ENCODE measurements at regions not wholly inside any gene's neighbourhood (a gene's known extent, or its start where the extent isn't known, plus 50 kb on each side); places are given as distances from the start of the nearest gene placed in this dataset.

- Histone ChIP-seq H3K4me3 (ENCODE audit: low read depth, low read length) (no peak overlapping the region), H3K27me3 (replicated peaks) (no peaks in the 10 kb centered on the region), H3K27ac (no peak overlapping the region), H3K36me3 (replicated peaks) (no peaks in the 10 kb centered on the region)
- TF ChIP-seq CTCF (IDR thresholded peaks at IDR 0.05; ENCODE audit: low read depth, low read length, missing control alignments), result no peak
- DNase-seq, result no peak
- in situ Hi-C loops (cut with HindIII; ENCODE audit: low pct_ligation_motif_present, low sequenced_read_pairs), result no loop called here
Observed at GRCh38 chr11:60592601-60593000, 77.4 kb downstream of the MS4A13 start.

- no peaks in the 10 kb centered on the region for H3K36me3 ChIP-seq (replicated peaks)
- H3K4me3 ChIP-seq (ENCODE audit: low read depth, low read length), result no peak overlapping the region
- no peaks in the 10 kb centered on the region for H3K27me3 ChIP-seq (replicated peaks)
- DNase-seq, result no peak
- TF ChIP-seq CTCF (IDR thresholded peaks at IDR 0.05; ENCODE audit: low read depth, low read length, missing control alignments), result no peak
- no peak overlapping the region for H3K27ac ChIP-seq
- in situ Hi-C loops (cut with HindIII; ENCODE audit: low pct_ligation_motif_present, low sequenced_read_pairs), result no loop called here
Observed at GRCh38 chr11:60594998-60595642, 79.9 kb downstream of the MS4A13 start.

GRCh38 chr11:60607483-60607882 lies 91.9 kb upstream of the MS4A8 start:
- in situ Hi-C loops (cut with HindIII; ENCODE audit: low pct_ligation_motif_present, low sequenced_read_pairs), result no loop called here
- no peak overlapping the region for H3K4me3 ChIP-seq (ENCODE audit: low read depth, low read length)

DNA sequence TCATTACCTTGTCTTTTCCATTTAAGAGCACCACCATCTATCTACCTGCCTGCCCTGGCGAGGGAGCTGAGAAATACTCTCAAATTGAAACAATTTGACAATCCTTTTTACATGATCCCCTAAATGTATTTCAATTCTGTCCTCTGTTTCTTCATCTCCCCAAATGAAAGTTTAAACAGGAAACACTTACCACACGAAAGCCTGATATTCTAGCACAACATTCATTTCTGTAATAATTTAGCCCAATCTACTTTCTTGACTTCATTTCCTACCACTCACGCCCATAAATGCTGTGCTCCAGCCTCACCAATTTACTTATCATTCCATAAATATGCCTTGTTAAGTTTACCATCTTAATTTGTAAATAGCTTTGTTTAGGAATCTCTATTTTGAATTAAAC lies 89.8 kb upstream of the MS4A8 start:
- in situ Hi-C loops (cut with HindIII; ENCODE audit: low pct_ligation_motif_present, low sequenced_read_pairs), result no loop called here
- H3K36me3 ChIP-seq (replicated peaks), result no peaks in the 10 kb centered on the region
- no peak for DNase-seq
- no peaks in the 10 kb centered on the region for H3K27me3 ChIP-seq (replicated peaks)
- no peak for TF ChIP-seq CTCF (IDR thresholded peaks at IDR 0.05; ENCODE audit: low read depth, low read length, missing control alignments)
- no peak overlapping the region for H3K4me3 ChIP-seq (ENCODE audit: low read depth, low read length)
- H3K27ac ChIP-seq, result no peak overlapping the region

More at GRCh38 chr11:60607483-60607882, 91.9 kb upstream of the MS4A8 start:
- DNase-seq, result no peak
- no peak overlapping the region for H3K27ac ChIP-seq
- TF ChIP-seq CTCF (IDR thresholded peaks at IDR 0.05; ENCODE audit: low read depth, low read length, missing control alignments), result no peak
- no peaks in the 10 kb centered on the region for H3K27me3 ChIP-seq (replicated peaks)
- H3K36me3 ChIP-seq (replicated peaks), result no peaks in the 10 kb centered on the region

- no peaks in the 10 kb centered on the region for H3K27me3 ChIP-seq (replicated peaks)
- DNase-seq, result no peak
Observed at GRCh38 chr11:60610702-60611101, 88.7 kb upstream of the MS4A8 start.

More at GRCh38 chr11:60610702-60611101, 88.7 kb upstream of the MS4A8 start:
- Histone ChIP-seq H3K27ac (no peak overlapping the region), H3K4me3 (ENCODE audit: low read depth, low read length) (no peak overlapping the region), H3K36me3 (replicated peaks) (no peaks in the 10 kb centered on the region)
- in situ Hi-C loops (cut with HindIII; ENCODE audit: low pct_ligation_motif_present, low sequenced_read_pairs), result no loop called here
- TF ChIP-seq CTCF (IDR thresholded peaks at IDR 0.05; ENCODE audit: low read depth, low read length, missing control alignments), result no peak

Measured in brain microvascular endothelial cell (primary cell).